ENCODE measurements at regions not wholly inside any gene's neighbourhood (a gene's known extent, or its start where the extent isn't known, plus 50 kb on each side); places are given as distances from the start of the nearest gene placed in this dataset.

- no peak overlapping the region for H3K27ac ChIP-seq (ENCODE audit: low read length)
- no peaks in the 10 kb centered on the region for H3K9me2 ChIP-seq (replicated peaks; ENCODE audit: insufficient read depth, low read length)
- no peaks in the 10 kb centered on the region for H4K20me1 ChIP-seq (ENCODE audit: insufficient read depth, low read depth, low read length)
- no peak overlapping the region for H3K9ac ChIP-seq (ENCODE audit: low read length)
- no peaks in the 10 kb centered on the region for H3K9me3 ChIP-seq (ENCODE audit: low read length)
- no peaks in the 10 kb centered on the region for H3K79me2 ChIP-seq (ENCODE audit: low read length)
- H3K27me3 ChIP-seq (ENCODE audit: low read length), result no peaks in the 10 kb centered on the region
- H3K4me3 ChIP-seq (ENCODE audit: low read length), result no peak overlapping the region
- no peak overlapping the region for H2AFZ ChIP-seq (ENCODE audit: low read length)
- DNase-seq, result no peak
- H3K4me1 ChIP-seq (ENCODE audit: low read length), result no peaks in the 10 kb centered on the region
- no peak overlapping the region for H3K4me2 ChIP-seq (ENCODE audit: low read depth, low read length, poor library complexity, severe bottlenecking)
- H3K36me3 ChIP-seq (ENCODE audit: insufficient read depth, low read length), result no peaks in the 10 kb centered on the region
Measured at GRCh38 chr10:98320486-98321185, 52.6 kb upstream of the LOXL4 start.

GRCh38 chr10:98318861-98319260, 50.9 kb upstream of the LOXL4 start:
- Histone ChIP-seq H3K9me2 (replicated peaks; ENCODE audit: insufficient read depth, low read length) (no peaks in the 10 kb centered on the region), H3K9ac (ENCODE audit: low read length) (no peak overlapping the region), H3K79me2 (ENCODE audit: low read length) (no peaks in the 10 kb centered on the region), H3K4me2 (ENCODE audit: low read depth, low read length, poor library complexity, severe bottlenecking) (no peak overlapping the region), H3K36me3 (ENCODE audit: insufficient read depth, low read length) (no peaks in the 10 kb centered on the region), H3K27me3 (ENCODE audit: low read length) (no peaks in the 10 kb centered on the region), H2AFZ (ENCODE audit: low read length) (no peak overlapping the region), H3K9me3 (ENCODE audit: low read length) (no peaks in the 10 kb centered on the region), H3K27ac (ENCODE audit: low read length) (no peak overlapping the region), H3K4me3 (ENCODE audit: low read length) (no peak overlapping the region), H4K20me1 (ENCODE audit: insufficient read depth, low read depth, low read length) (no peaks in the 10 kb centered on the region), H3K4me1 (ENCODE audit: low read length) (no peaks in the 10 kb centered on the region)
- no peak for DNase-seq

Measured in Karpas-422 (cell line).